Ecto neural progenitor cell (in vitro differentiated cells): ENCODE measurements at regions not wholly inside any gene's neighbourhood (a gene's known extent, or its start where the extent isn't known, plus 50 kb on each side); places are given as distances from the start of the nearest gene placed in this dataset.

Experiments used
- DNase-seq: peaks from one replicate; pipeline ENCODE4 v3.0.0-alpha.2; 2018; ENCODE audit warnings: low spot score

GRCh38 chr3:45330510-45331295 lies 57.7 kb upstream of the LARS2 start:
- no peak for DNase-seq

- DNase-seq = no peak
Measured at GRCh38 chr3:45332493-45332892, 55.9 kb upstream of the LARS2 start.

- no peak for DNase-seq
Measured at GRCh38 chr3:45332901-45333407, 55.4 kb upstream of the LARS2 start.

- no peak for DNase-seq
Measured at GRCh38 chr3:45333549-45333948, 54.8 kb upstream of the LARS2 start.

GRCh38 chr3:45337839-45338470 lies 50.4 kb upstream of the LARS2 start:
- no peak for DNase-seq
